SK-N-SH (cell line): ENCODE measurements at regions not wholly inside any gene's neighbourhood (a gene's known extent, or its start where the extent isn't known, plus 50 kb on each side); places are given as distances from the start of the nearest gene placed in this dataset.

Source experiments
- CTCF ChIA-PET: fragments of 300-600, 350-600 bp; formaldehyde crosslinking; extraction: SDS; loops from one replicate; lab custom pipeline; 2021; lab: Yijun Ruan, JAX
- POLR2A ChIA-PET: fragments of 350-600 bp; sonication (Branson Sonifier 250); formaldehyde crosslinking; extraction: SDS; loops from one replicate; lab custom pipeline; 2020; ENCODE audit warnings: antibody characterized with exemption, inconsistent platforms; lab: Yijun Ruan, JAX
- DNase-seq: peaks from one replicate; pipeline ENCODE4 v3.0.0; 2012
- H2AFZ ChIP-seq: fragments of 200-600 bp; sonication (generic); 2 replicates; pipeline ENCODE4 v1.8.1; 2016; ENCODE audit warnings: antibody characterized with exemption, mild to moderate bottlenecking, low read depth
- H3F3A ChIP-seq: fragments of 200-600 bp; sonication (generic); replicated peaks from 2 replicates; pipeline ENCODE3; 2016; ENCODE audit warnings: antibody characterized with exemption, mild to moderate bottlenecking; ENCODE audit not compliant: insufficient read depth
- H3K27ac ChIP-seq, 2 experiments: fragments of 200-500 bp in 1 of 2; fragments of 200-600 bp in 1 of 2; sonication (Bioruptor generic) in 1 of 2; sonication (generic), shearing (Covaris generic) in 1 of 2; 2 replicates each; pipeline versions ENCODE4 v1.5.1 to v1.6.1; 2014 to 2016; ENCODE audit warnings: low read depth in 2 of 2, inconsistent platforms in 1 of 2, low read length in 1 of 2, mild to moderate bottlenecking in 1 of 2, mixed read lengths in 1 of 2
- H3K27me3 ChIP-seq: fragments of 200-600 bp; sonication (generic), shearing (Covaris generic); 2 replicates; pipeline ENCODE4 v1.6.1; 2016; ENCODE audit warnings: mixed run types; ENCODE audit not compliant: insufficient read depth
- H3K36me3 ChIP-seq, 2 experiments: fragments of 200-500 bp in 1 of 2; fragments of 200-600 bp in 1 of 2; sonication (Bioruptor generic) in 1 of 2; sonication (generic) in 1 of 2; replicated peaks in 1 of 2; 2 replicates each; pipeline versions ENCODE3 to v1.5.1; 2014 to 2016; ENCODE audit warnings: low read length in 1 of 2, mild to moderate bottlenecking in 1 of 2; ENCODE audit not compliant: insufficient read depth in 2 of 2, control insufficient read depth in 1 of 2
- H3K4me1 ChIP-seq, 2 experiments: fragments of 200-500 bp in 1 of 2; fragments of 200-600 bp in 1 of 2; sonication (Bioruptor generic) in 1 of 2; sonication (generic), shearing (Covaris generic) in 1 of 2; 2 replicates each; pipeline versions ENCODE4 v1.5.1 to v1.6.1; 2014 to 2016; ENCODE audit warnings: low read depth in 1 of 2, low read length in 1 of 2, mixed run types in 1 of 2; ENCODE audit not compliant: insufficient read depth in 2 of 2, control insufficient read depth in 1 of 2
- H3K4me2 ChIP-seq: fragments of 200-600 bp; sonication (generic), shearing (Covaris generic); 2 replicates; pipeline ENCODE4 v1.6.1; 2017; ENCODE audit warnings: mixed run types
- H3K4me3 ChIP-seq, 2 experiments: fragments of 200-500 bp in 1 of 2; fragments of 200-600 bp in 1 of 2; sonication (Bioruptor generic) in 1 of 2; sonication (generic), shearing (Covaris generic) in 1 of 2; 2 replicates each; pipeline versions ENCODE4 v1.5.1 to v1.8.1; 2014 to 2016; ENCODE audit warnings: low read depth in 2 of 2, inconsistent platforms in 1 of 2, low read length in 1 of 2, mild to moderate bottlenecking in 1 of 2, mixed read lengths in 1 of 2, moderate library complexity in 1 of 2
- H3K79me2 ChIP-seq: fragments of 200-600 bp; sonication (generic); 2 replicates; pipeline ENCODE4 v1.8.1; 2017; ENCODE audit warnings: mild to moderate bottlenecking; ENCODE audit not compliant: insufficient read depth
- H3K9ac ChIP-seq: fragments of 200-600 bp; sonication (generic); 2 replicates; pipeline ENCODE4 v1.6.1; 2017; ENCODE audit warnings: mixed run types
- H3K9me2 ChIP-seq: fragments of 200-600 bp; sonication (generic); 2 replicates; pipeline ENCODE4 v1.6.1; 2017; ENCODE audit warnings: mixed run types
- H3K9me3 ChIP-seq: fragments of 200-600 bp; sonication (generic); 2 replicates; pipeline ENCODE4 v1.6.1; 2017; ENCODE audit warnings: mixed run types, mild to moderate bottlenecking, moderate library complexity
- H4K20me1 ChIP-seq: fragments of 200-600 bp; sonication (generic); 2 replicates; pipeline ENCODE4 v1.6.1; 2017; ENCODE audit warnings: mild to moderate bottlenecking, mixed run types; ENCODE audit not compliant: insufficient read depth
- CHD2 ChIP-seq: fragments of 150-350 bp; IDR thresholded peaks from 2 replicates; pipeline ENCODE4 v1.6.1; 2018; ENCODE audit warnings: low read length; ENCODE audit not compliant: partially characterized antibody
- ELF1 ChIP-seq: IDR thresholded peaks from 2 replicates; pipeline ENCODE4 v1.4.0; 2012
- EZH2phosphoT487 ChIP-seq: fragments of 200-600 bp; sonication (generic); IDR thresholded peaks from 2 replicates; pipeline ENCODE4 v1.6.1; 2017; ENCODE audit warnings: low read depth, mixed run types, mild to moderate bottlenecking, antibody characterized with exemption, moderate library complexity, borderline replicate concordance
- MEF2A ChIP-seq: IDR thresholded peaks from 2 replicates; pipeline ENCODE4 v1.4.0; 2012; ENCODE audit warnings: low read depth, borderline replicate concordance
- NRF1 ChIP-seq: IDR thresholded peaks from 2 replicates; pipeline ENCODE4 v1.6.1; 2012; ENCODE audit warnings: low read depth, mild to moderate bottlenecking, low read length
- POLR2AphosphoS5 ChIP-seq: IDR thresholded peaks from 2 replicates; pipeline ENCODE4 v1.6.1; 2012; ENCODE audit warnings: low read depth, low read length
- RAD21 ChIP-seq: IDR thresholded peaks from 2 replicates; pipeline ENCODE4 v1.6.1; 2012; ENCODE audit warnings: mild to moderate bottlenecking, low read length
- RFX5 ChIP-seq: IDR thresholded peaks from 2 replicates; pipeline ENCODE4 v1.6.1; 2012; ENCODE audit warnings: mild to moderate bottlenecking, improper control_type of control experiment, low read length
- SMC3 ChIP-seq: IDR thresholded peaks from 2 replicates; pipeline ENCODE4 v1.6.1; 2012; ENCODE audit warnings: low read depth, low read length, improper control_type of control experiment
- TEAD4 ChIP-seq: IDR thresholded peaks from 2 replicates; pipeline ENCODE4 v1.4.0; 2012; ENCODE audit warnings: mild to moderate bottlenecking, borderline replicate concordance; ENCODE audit not compliant: insufficient read depth
- YY1 ChIP-seq: IDR thresholded peaks from 2 replicates; pipeline ENCODE4 v1.4.0; 2012; ENCODE audit warnings: low read depth, mild to moderate bottlenecking
- WGBS: methylation state at CpG from one replicate; pipeline ENCODE4 v1.1.6; 2017; ENCODE audit warnings: low lambda C conversion rate; 5-methylcytosine and 5-hydroxymethylcytosine counted together
- TF ChIP-seq, protein P1 (sequence below): IDR thresholded peaks from 2 replicates; pipeline ENCODE4 v1.4.0; 2012; ENCODE audit warnings: low read depth
- TF ChIP-seq, protein P2 (sequence below): fragments of 200-600 bp; sonication (generic); IDR thresholded peaks from 2 replicates; pipeline ENCODE4 v1.6.1; 2017; ENCODE audit warnings: antibody characterized with exemption, mild to moderate bottlenecking, moderate library complexity
- TF ChIP-seq, protein P3 (sequence below): IDR thresholded peaks from 2 replicates; pipeline ENCODE4 v1.4.0; 2012; ENCODE audit warnings: low read depth, borderline replicate concordance
- TF ChIP-seq, protein P4 (sequence below): fragments of 150-350 bp; IDR thresholded peaks from 2 replicates; pipeline ENCODE4 v1.6.1; 2016; ENCODE audit warnings: mild to moderate bottlenecking, low read depth, low read length
- TF ChIP-seq, protein P5 (sequence below): IDR thresholded peaks from 2 replicates; pipeline ENCODE4 v1.6.1; 2012; ENCODE audit warnings: mild to moderate bottlenecking, low read depth, low read length, moderate library complexity
- TF ChIP-seq, protein P6 (sequence below): fragments of 150-350 bp; IDR thresholded peaks from 2 replicates; pipeline ENCODE4 v1.6.1; 2017; ENCODE audit warnings: antibody characterized with exemption, low read length, low read depth, borderline replicate concordance

DNA sequence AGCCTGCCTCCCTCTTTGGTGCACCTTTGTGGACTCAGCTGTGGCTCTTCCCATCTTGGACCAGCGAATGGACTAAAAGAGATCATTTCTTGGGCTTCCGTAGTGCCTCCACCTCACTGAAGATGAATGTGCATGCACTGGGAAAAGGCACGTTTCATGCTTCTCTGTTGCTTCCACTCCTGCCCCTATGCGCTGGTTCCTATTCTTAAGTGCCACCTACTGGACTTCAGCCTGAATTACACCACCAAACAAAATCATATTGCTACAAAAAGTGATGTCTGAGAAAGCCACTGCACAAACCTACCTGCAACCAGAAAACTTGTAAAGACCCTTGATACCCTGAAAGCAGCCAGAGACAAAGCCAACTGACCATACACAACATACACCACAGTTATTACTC lies 695.6 kb downstream of the TSN start:
- no peak overlapping the region for H3K27ac ChIP-seq
- no peak for TF ChIP-seq SMC3
- TF ChIP-seq, protein P1, sequence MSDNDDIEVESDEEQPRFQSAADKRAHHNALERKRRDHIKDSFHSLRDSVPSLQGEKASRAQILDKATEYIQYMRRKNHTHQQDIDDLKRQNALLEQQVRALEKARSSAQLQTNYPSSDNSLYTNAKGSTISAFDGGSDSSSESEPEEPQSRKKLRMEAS: no peak
- TF ChIP-seq, protein P2, sequence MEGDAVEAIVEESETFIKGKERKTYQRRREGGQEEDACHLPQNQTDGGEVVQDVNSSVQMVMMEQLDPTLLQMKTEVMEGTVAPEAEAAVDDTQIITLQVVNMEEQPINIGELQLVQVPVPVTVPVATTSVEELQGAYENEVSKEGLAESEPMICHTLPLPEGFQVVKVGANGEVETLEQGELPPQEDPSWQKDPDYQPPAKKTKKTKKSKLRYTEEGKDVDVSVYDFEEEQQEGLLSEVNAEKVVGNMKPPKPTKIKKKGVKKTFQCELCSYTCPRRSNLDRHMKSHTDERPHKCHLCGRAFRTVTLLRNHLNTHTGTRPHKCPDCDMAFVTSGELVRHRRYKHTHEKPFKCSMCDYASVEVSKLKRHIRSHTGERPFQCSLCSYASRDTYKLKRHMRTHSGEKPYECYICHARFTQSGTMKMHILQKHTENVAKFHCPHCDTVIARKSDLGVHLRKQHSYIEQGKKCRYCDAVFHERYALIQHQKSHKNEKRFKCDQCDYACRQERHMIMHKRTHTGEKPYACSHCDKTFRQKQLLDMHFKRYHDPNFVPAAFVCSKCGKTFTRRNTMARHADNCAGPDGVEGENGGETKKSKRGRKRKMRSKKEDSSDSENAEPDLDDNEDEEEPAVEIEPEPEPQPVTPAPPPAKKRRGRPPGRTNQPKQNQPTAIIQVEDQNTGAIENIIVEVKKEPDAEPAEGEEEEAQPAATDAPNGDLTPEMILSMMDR: peak; percentile 44
- TF ChIP-seq CHD2: no peak
- TF ChIP-seq ELF1: no peak
- TF ChIP-seq YY1: no peak
- TF ChIP-seq RAD21: peak; percentile 69
- no peak for TF ChIP-seq EZH2phosphoT487
- ChIA-PET CTCF (interaction anchor here (0.7 to 1.2 kb wide), 6 partner anchors 13 to 599 kb away, joined by 3 to 4 read pairs (median 3); no protein-coding TSS in a partner anchor), POLR2A (no interaction called here)
- 0 out of 2 replicates have a peak, but pooled peaks cover 8% of the 10 kb centered on the region for H3K9me3 ChIP-seq
- DNase-seq: peak; percentile 6
- H3K27me3 ChIP-seq: no peaks in the 10 kb centered on the region
- WGBS: 33% methylated on average over 4 of the region's 4 CpGs
- H3K9me2 ChIP-seq: no peaks in the 10 kb centered on the region
- H3F3A ChIP-seq: no peaks in the 10 kb centered on the region
- no peaks in the 10 kb centered on the region for H4K20me1 ChIP-seq
- no peak overlapping the region for H3K4me3 ChIP-seq
- H3K79me2 ChIP-seq: no peaks in the 10 kb centered on the region
- H3K4me1 ChIP-seq: no peaks in the 10 kb centered on the region
- H3K9ac ChIP-seq: no peak overlapping the region
- H3K36me3 ChIP-seq: no peaks in the 10 kb centered on the region
- H3K4me2 ChIP-seq: no peak overlapping the region
- no peak overlapping the region for H2AFZ ChIP-seq

DNA sequence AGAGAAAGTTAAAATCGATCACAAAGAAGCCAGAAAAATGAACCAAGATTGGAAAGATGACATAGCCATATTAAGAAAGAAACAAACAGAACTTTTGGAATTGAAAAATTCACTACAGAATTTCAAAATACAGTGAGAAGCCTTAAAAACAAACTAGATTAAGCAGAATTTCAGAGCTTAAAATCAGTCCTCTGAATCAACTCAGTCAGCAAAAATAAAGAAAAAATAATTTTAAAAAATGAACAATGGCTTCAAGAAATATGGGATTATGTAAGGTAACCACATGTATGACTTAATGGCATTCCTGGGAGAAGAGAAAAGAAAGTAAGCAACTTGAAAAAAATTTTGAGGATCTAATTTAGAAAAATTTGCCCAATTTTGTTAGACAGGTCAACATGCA lies 696.2 kb downstream of the TSN start:
- Histone ChIP-seq H3K27ac (no peak overlapping the region), H2AFZ (no peak overlapping the region), H3K9ac (no peak overlapping the region), H3K9me2 (no peaks in the 10 kb centered on the region), H4K20me1 (no peaks in the 10 kb centered on the region), H3K36me3 (no peaks in the 10 kb centered on the region), H3K27me3 (no peaks in the 10 kb centered on the region), H3K9me3 (0 out of 2 replicates have a peak, but pooled peaks cover 11% of the 10 kb centered on the region), H3K4me2 (no peak overlapping the region), H3K4me1 (no peaks in the 10 kb centered on the region), H3F3A (no peaks in the 10 kb centered on the region), H3K79me2 (no peaks in the 10 kb centered on the region), H3K4me3 (no peak overlapping the region)
- CTCF ChIA-PET: interaction anchor here (0.7 to 1.0 kb wide), 2 partner anchors 475 to 477 kb away, joined by 3 to 4 read pairs; no protein-coding TSS in a partner anchor
- WGBS: 0% methylated on average over 1 of the region's 1 CpG
- POLR2A ChIA-PET: no interaction called here
- no peak for DNase-seq
- TF ChIP-seq TEAD4 (no peak), YY1 (no peak), POLR2AphosphoS5 (no peak), NRF1 (no peak), EZH2phosphoT487 (no peak), MEF2A (no peak), RFX5 (no peak)
- TF ChIP-seq, protein P3, sequence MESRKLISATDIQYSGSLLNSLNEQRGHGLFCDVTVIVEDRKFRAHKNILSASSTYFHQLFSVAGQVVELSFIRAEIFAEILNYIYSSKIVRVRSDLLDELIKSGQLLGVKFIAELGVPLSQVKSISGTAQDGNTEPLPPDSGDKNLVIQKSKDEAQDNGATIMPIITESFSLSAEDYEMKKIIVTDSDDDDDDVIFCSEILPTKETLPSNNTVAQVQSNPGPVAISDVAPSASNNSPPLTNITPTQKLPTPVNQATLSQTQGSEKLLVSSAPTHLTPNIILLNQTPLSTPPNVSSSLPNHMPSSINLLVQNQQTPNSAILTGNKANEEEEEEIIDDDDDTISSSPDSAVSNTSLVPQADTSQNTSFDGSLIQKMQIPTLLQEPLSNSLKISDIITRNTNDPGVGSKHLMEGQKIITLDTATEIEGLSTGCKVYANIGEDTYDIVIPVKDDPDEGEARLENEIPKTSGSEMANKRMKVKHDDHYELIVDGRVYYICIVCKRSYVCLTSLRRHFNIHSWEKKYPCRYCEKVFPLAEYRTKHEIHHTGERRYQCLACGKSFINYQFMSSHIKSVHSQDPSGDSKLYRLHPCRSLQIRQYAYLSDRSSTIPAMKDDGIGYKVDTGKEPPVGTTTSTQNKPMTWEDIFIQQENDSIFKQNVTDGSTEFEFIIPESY: no peak
- TF ChIP-seq, protein P4, sequence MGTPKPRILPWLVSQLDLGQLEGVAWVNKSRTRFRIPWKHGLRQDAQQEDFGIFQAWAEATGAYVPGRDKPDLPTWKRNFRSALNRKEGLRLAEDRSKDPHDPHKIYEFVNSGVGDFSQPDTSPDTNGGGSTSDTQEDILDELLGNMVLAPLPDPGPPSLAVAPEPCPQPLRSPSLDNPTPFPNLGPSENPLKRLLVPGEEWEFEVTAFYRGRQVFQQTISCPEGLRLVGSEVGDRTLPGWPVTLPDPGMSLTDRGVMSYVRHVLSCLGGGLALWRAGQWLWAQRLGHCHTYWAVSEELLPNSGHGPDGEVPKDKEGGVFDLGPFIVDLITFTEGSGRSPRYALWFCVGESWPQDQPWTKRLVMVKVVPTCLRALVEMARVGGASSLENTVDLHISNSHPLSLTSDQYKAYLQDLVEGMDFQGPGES: no peak
- TF ChIP-seq, protein P1: no peak
- TF ChIP-seq, protein P5, sequence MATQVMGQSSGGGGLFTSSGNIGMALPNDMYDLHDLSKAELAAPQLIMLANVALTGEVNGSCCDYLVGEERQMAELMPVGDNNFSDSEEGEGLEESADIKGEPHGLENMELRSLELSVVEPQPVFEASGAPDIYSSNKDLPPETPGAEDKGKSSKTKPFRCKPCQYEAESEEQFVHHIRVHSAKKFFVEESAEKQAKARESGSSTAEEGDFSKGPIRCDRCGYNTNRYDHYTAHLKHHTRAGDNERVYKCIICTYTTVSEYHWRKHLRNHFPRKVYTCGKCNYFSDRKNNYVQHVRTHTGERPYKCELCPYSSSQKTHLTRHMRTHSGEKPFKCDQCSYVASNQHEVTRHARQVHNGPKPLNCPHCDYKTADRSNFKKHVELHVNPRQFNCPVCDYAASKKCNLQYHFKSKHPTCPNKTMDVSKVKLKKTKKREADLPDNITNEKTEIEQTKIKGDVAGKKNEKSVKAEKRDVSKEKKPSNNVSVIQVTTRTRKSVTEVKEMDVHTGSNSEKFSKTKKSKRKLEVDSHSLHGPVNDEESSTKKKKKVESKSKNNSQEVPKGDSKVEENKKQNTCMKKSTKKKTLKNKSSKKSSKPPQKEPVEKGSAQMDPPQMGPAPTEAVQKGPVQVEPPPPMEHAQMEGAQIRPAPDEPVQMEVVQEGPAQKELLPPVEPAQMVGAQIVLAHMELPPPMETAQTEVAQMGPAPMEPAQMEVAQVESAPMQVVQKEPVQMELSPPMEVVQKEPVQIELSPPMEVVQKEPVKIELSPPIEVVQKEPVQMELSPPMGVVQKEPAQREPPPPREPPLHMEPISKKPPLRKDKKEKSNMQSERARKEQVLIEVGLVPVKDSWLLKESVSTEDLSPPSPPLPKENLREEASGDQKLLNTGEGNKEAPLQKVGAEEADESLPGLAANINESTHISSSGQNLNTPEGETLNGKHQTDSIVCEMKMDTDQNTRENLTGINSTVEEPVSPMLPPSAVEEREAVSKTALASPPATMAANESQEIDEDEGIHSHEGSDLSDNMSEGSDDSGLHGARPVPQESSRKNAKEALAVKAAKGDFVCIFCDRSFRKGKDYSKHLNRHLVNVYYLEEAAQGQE: no peak
- TF ChIP-seq, protein P6, sequence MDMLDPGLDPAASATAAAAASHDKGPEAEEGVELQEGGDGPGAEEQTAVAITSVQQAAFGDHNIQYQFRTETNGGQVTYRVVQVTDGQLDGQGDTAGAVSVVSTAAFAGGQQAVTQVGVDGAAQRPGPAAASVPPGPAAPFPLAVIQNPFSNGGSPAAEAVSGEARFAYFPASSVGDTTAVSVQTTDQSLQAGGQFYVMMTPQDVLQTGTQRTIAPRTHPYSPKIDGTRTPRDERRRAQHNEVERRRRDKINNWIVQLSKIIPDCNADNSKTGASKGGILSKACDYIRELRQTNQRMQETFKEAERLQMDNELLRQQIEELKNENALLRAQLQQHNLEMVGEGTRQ: no peak
